SK-N-SH (cell line): ENCODE measurements at regions not wholly inside any gene's neighbourhood (a gene's known extent, or its start where the extent isn't known, plus 50 kb on each side); places are given as distances from the start of the nearest gene placed in this dataset.

Experiments used
- CTCF ChIA-PET: fragments of 300-600, 350-600 bp; formaldehyde crosslinking; extraction: SDS; loops from one replicate; lab custom pipeline; 2021; lab: Yijun Ruan, JAX
- POLR2A ChIA-PET: fragments of 350-600 bp; sonication (Branson Sonifier 250); formaldehyde crosslinking; extraction: SDS; loops from one replicate; lab custom pipeline; 2020; ENCODE audit warnings: antibody characterized with exemption, inconsistent platforms; lab: Yijun Ruan, JAX
- DNase-seq: peaks from one replicate; pipeline ENCODE4 v3.0.0; 2012
- H2AFZ ChIP-seq: fragments of 200-600 bp; sonication (generic); 2 replicates; pipeline ENCODE4 v1.8.1; 2016; ENCODE audit warnings: antibody characterized with exemption, mild to moderate bottlenecking, low read depth
- H3F3A ChIP-seq: fragments of 200-600 bp; sonication (generic); replicated peaks from 2 replicates; pipeline ENCODE3; 2016; ENCODE audit warnings: antibody characterized with exemption, mild to moderate bottlenecking; ENCODE audit not compliant: insufficient read depth
- H3K27ac ChIP-seq, 2 experiments: fragments of 200-500 bp in 1 of 2; fragments of 200-600 bp in 1 of 2; sonication (Bioruptor generic) in 1 of 2; sonication (generic), shearing (Covaris generic) in 1 of 2; 2 replicates each; pipeline versions ENCODE4 v1.5.1 to v1.6.1; 2014 to 2016; ENCODE audit warnings: low read depth in 2 of 2, inconsistent platforms in 1 of 2, low read length in 1 of 2, mild to moderate bottlenecking in 1 of 2, mixed read lengths in 1 of 2
- H3K27me3 ChIP-seq: fragments of 200-600 bp; sonication (generic), shearing (Covaris generic); 2 replicates; pipeline ENCODE4 v1.6.1; 2016; ENCODE audit warnings: mixed run types; ENCODE audit not compliant: insufficient read depth
- H3K36me3 ChIP-seq, 2 experiments: fragments of 200-500 bp in 1 of 2; fragments of 200-600 bp in 1 of 2; sonication (Bioruptor generic) in 1 of 2; sonication (generic) in 1 of 2; replicated peaks in 1 of 2; 2 replicates each; pipeline versions ENCODE3 to v1.5.1; 2014 to 2016; ENCODE audit warnings: low read length in 1 of 2, mild to moderate bottlenecking in 1 of 2; ENCODE audit not compliant: insufficient read depth in 2 of 2, control insufficient read depth in 1 of 2
- H3K4me1 ChIP-seq, 2 experiments: fragments of 200-500 bp in 1 of 2; fragments of 200-600 bp in 1 of 2; sonication (Bioruptor generic) in 1 of 2; sonication (generic), shearing (Covaris generic) in 1 of 2; 2 replicates each; pipeline versions ENCODE4 v1.5.1 to v1.6.1; 2014 to 2016; ENCODE audit warnings: low read depth in 1 of 2, low read length in 1 of 2, mixed run types in 1 of 2; ENCODE audit not compliant: insufficient read depth in 2 of 2, control insufficient read depth in 1 of 2
- H3K4me2 ChIP-seq: fragments of 200-600 bp; sonication (generic), shearing (Covaris generic); 2 replicates; pipeline ENCODE4 v1.6.1; 2017; ENCODE audit warnings: mixed run types
- H3K4me3 ChIP-seq, 2 experiments: fragments of 200-500 bp in 1 of 2; fragments of 200-600 bp in 1 of 2; sonication (Bioruptor generic) in 1 of 2; sonication (generic), shearing (Covaris generic) in 1 of 2; 2 replicates each; pipeline versions ENCODE4 v1.5.1 to v1.8.1; 2014 to 2016; ENCODE audit warnings: low read depth in 2 of 2, inconsistent platforms in 1 of 2, low read length in 1 of 2, mild to moderate bottlenecking in 1 of 2, mixed read lengths in 1 of 2, moderate library complexity in 1 of 2
- H3K79me2 ChIP-seq: fragments of 200-600 bp; sonication (generic); 2 replicates; pipeline ENCODE4 v1.8.1; 2017; ENCODE audit warnings: mild to moderate bottlenecking; ENCODE audit not compliant: insufficient read depth
- H3K9ac ChIP-seq: fragments of 200-600 bp; sonication (generic); 2 replicates; pipeline ENCODE4 v1.6.1; 2017; ENCODE audit warnings: mixed run types
- H3K9me2 ChIP-seq: fragments of 200-600 bp; sonication (generic); 2 replicates; pipeline ENCODE4 v1.6.1; 2017; ENCODE audit warnings: mixed run types
- H3K9me3 ChIP-seq: fragments of 200-600 bp; sonication (generic); 2 replicates; pipeline ENCODE4 v1.6.1; 2017; ENCODE audit warnings: mixed run types, mild to moderate bottlenecking, moderate library complexity
- H4K20me1 ChIP-seq: fragments of 200-600 bp; sonication (generic); 2 replicates; pipeline ENCODE4 v1.6.1; 2017; ENCODE audit warnings: mild to moderate bottlenecking, mixed run types; ENCODE audit not compliant: insufficient read depth
- EP300 ChIP-seq, 2 experiments: IDR thresholded peaks; 2 replicates each; pipeline versions ENCODE4 v1.4.0 to v1.6.1; 2012; ENCODE audit warnings: borderline replicate concordance in 1 of 2, low read depth in 1 of 2, low read length in 1 of 2
- EZH2phosphoT487 ChIP-seq: fragments of 200-600 bp; sonication (generic); IDR thresholded peaks from 2 replicates; pipeline ENCODE4 v1.6.1; 2017; ENCODE audit warnings: low read depth, mixed run types, mild to moderate bottlenecking, antibody characterized with exemption, moderate library complexity, borderline replicate concordance
- GATA2 ChIP-seq: sonication (generic); formaldehyde crosslinking; IDR thresholded peaks from 2 replicates; pipeline ENCODE4 v1.5.0; 2020; ENCODE audit warnings: mild to moderate bottlenecking, missing genetic modification reagents
- IRF3 ChIP-seq: fragments of 150-350 bp; IDR thresholded peaks from 2 replicates; pipeline ENCODE4 v1.6.1; 2016; ENCODE audit warnings: mild to moderate bottlenecking, low read depth, low read length
- JUND ChIP-seq: IDR thresholded peaks from 2 replicates; pipeline ENCODE4 v1.4.0; 2012
- MAX ChIP-seq: IDR thresholded peaks from 2 replicates; pipeline ENCODE4 v1.4.0; 2012; ENCODE audit warnings: low read depth
- NRF1 ChIP-seq: IDR thresholded peaks from 2 replicates; pipeline ENCODE4 v1.6.1; 2012; ENCODE audit warnings: low read depth, mild to moderate bottlenecking, low read length
- POLR2AphosphoS5 ChIP-seq: IDR thresholded peaks from 2 replicates; pipeline ENCODE4 v1.6.1; 2012; ENCODE audit warnings: low read depth, low read length
- REST ChIP-seq: IDR thresholded peaks from 2 replicates; pipeline ENCODE4 v1.6.1; 2012; ENCODE audit warnings: mild to moderate bottlenecking, low read depth, low read length, moderate library complexity
- RXRA ChIP-seq: IDR thresholded peaks from 2 replicates; pipeline ENCODE4 v1.4.0; 2012; ENCODE audit warnings: low read depth, mild to moderate bottlenecking, borderline replicate concordance
- TAF1 ChIP-seq: IDR thresholded peaks from 2 replicates; pipeline ENCODE4 v1.6.1; 2012; ENCODE audit warnings: low read depth, mild to moderate bottlenecking, low read length, moderate library complexity, borderline replicate concordance
- TEAD4 ChIP-seq: IDR thresholded peaks from 2 replicates; pipeline ENCODE4 v1.4.0; 2012; ENCODE audit warnings: mild to moderate bottlenecking, borderline replicate concordance; ENCODE audit not compliant: insufficient read depth
- WGBS: methylation state at CpG from one replicate; pipeline ENCODE4 v1.1.6; 2017; ENCODE audit warnings: low lambda C conversion rate; 5-methylcytosine and 5-hydroxymethylcytosine counted together
- TF ChIP-seq, protein P1 (sequence below): IDR thresholded peaks from 2 replicates; pipeline ENCODE4; 2012

DNA sequence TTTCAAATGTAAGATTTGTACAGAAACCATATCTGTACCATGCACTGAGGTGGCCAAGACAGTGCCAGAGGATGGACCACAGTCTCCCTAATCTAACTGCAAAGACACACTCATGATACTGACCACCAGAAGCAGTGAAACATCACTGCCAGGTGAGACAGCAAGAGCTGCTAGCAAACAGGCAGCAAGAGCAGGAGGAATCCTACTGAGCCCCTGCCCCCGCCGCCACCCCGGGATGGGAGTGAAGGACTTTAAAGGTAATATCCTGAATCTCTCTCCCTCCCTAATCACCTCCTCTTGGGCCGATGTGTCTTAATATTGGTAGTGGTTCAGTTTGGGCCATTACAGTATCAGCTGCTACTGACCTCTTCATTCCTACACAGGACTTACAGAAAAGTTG, 144.3 kb downstream of the XPNPEP1 start:
- H3F3A ChIP-seq: no peaks in the 10 kb centered on the region
- H2AFZ ChIP-seq: no peak overlapping the region
- no peak overlapping the region for H3K27ac ChIP-seq
- no peaks in the 10 kb centered on the region for H3K79me2 ChIP-seq
- no peak overlapping the region for H3K9ac ChIP-seq
- H3K9me3 ChIP-seq: no peaks in the 10 kb centered on the region
- H3K27me3 ChIP-seq: no peaks in the 10 kb centered on the region
- no peaks in the 10 kb centered on the region for H3K4me1 ChIP-seq
- WGBS: 0% methylated on average over 1 of the region's 4 CpGs
- no peaks in the 10 kb centered on the region for H3K9me2 ChIP-seq
- ChIA-PET CTCF (interaction anchor here (1.2 kb wide), 1 partner anchor 12 kb away, joined by 3 read pairs; no protein-coding TSS in a partner anchor), POLR2A (no interaction called here)
- TF ChIP-seq TEAD4 (no peak), NRF1 (no peak), REST (no peak), EZH2phosphoT487 (no peak)
- TF ChIP-seq, protein P1, sequence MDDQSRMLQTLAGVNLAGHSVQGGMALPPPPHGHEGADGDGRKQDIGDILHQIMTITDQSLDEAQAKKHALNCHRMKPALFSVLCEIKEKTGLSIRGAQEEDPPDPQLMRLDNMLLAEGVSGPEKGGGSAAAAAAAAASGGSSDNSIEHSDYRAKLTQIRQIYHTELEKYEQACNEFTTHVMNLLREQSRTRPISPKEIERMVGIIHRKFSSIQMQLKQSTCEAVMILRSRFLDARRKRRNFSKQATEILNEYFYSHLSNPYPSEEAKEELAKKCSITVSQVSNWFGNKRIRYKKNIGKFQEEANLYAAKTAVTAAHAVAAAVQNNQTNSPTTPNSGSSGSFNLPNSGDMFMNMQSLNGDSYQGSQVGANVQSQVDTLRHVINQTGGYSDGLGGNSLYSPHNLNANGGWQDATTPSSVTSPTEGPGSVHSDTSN: no peak
- DNase-seq: no peak
- H3K4me3 ChIP-seq: no peak overlapping the region
- H4K20me1 ChIP-seq: no peaks in the 10 kb centered on the region
- no peak overlapping the region for H3K4me2 ChIP-seq
- H3K36me3 ChIP-seq: no peaks in the 10 kb centered on the region

GRCh38 chr10:109774121-109774440, 149.2 kb downstream of the XPNPEP1 start:
- H3F3A ChIP-seq: no peaks in the 10 kb centered on the region
- no peaks in the 10 kb centered on the region for H4K20me1 ChIP-seq
- CTCF ChIA-PET: interaction anchor here (0.7 to 2.0 kb wide), 30 partner anchors 10 to 887 kb away, joined by 3 to 13 read pairs (median 3); no protein-coding TSS in a partner anchor
- no peak for TF ChIP-seq TAF1
- TF ChIP-seq IRF3: no peak
- no peak for TF ChIP-seq EP300 (IDR thresholded peaks at IDR 0.05; ENCODE audit: borderline replicate concordance in 1 of 2, low read depth in 1 of 2, low read length in 1 of 2)
- TF ChIP-seq NRF1: no peak
- no peak for TF ChIP-seq JUND
- no peak for TF ChIP-seq MAX
- no peak for TF ChIP-seq EZH2phosphoT487
- TF ChIP-seq RXRA: no peak
- TF ChIP-seq GATA2 (CRISPR knock-in tag): no peak
- no peak for TF ChIP-seq POLR2AphosphoS5
- TF ChIP-seq, all 33 proteins: peak for 0
- WGBS: 40% methylated on average over 2 of the region's 2 CpGs
- H2AFZ ChIP-seq: no peak overlapping the region
- no peaks in the 10 kb centered on the region for H3K9me3 ChIP-seq
- no peak overlapping the region for H3K4me2 ChIP-seq
- no peaks in the 10 kb centered on the region for H3K27me3 ChIP-seq
- H3K27ac ChIP-seq: no peak overlapping the region
- POLR2A ChIA-PET: no interaction called here
- no peaks in the 10 kb centered on the region for H3K79me2 ChIP-seq
- no peaks in the 10 kb centered on the region for H3K4me1 ChIP-seq
- no peak for DNase-seq
- H3K4me3 ChIP-seq: peak overlapping the region in 1 of 2 experiments; percentile 29; a peak in 1 of 4 replicates
- H3K9ac ChIP-seq: no peak overlapping the region
- no peaks in the 10 kb centered on the region for H3K36me3 ChIP-seq
- no peaks in the 10 kb centered on the region for H3K9me2 ChIP-seq
